ENCODE measurements at regions not wholly inside any gene's neighbourhood (a gene's known extent, or its start where the extent isn't known, plus 50 kb on each side); places are given as distances from the start of the nearest gene placed in this dataset.

- H3K14ac ChIP-seq (ENCODE audit: insufficient read depth, low read length) = no peak overlapping the region
- H3K18ac ChIP-seq (ENCODE audit: insufficient read length, low read depth, low read length) = no peak overlapping the region
- Mint-ChIP-seq H3K4me1 (peaks cover 10 to 15% of the 10 kb centered on the region in 2 experiments), H3K27ac (no peak overlapping the region), H3K9me3 (peaks cover 2 to 3% of the 10 kb centered on the region in 2 experiments; a peak in 3 of 5 replicates), H3K27me3 (ENCODE audit: low read depth) (peaks cover 1% of the 10 kb centered on the region; the same call in 1 of the 2 replicates), H3K4me3 (no peak overlapping the region), H3K36me3 (ENCODE audit: insufficient read depth in 1 of 3, low read depth in 3 of 3) (no peaks in the 10 kb centered on the region)
- H2BK12ac ChIP-seq (ENCODE audit: insufficient read length, low read depth, low read length) = no peak overlapping the region
- no peak for DNase-seq
- no peak overlapping the region for H2BK120ac ChIP-seq (ENCODE audit: low read depth, low read length, poor library complexity, severe bottlenecking)
- peaks cover 2% of the 10 kb centered on the region; the same call in 1 of the 2 replicates for H3K4me1 ChIP-seq (ENCODE audit: insufficient read depth, low read length)
- H4K91ac ChIP-seq (ENCODE audit: insufficient read length, low read depth, low read length) = no peak overlapping the region
- H4K5ac ChIP-seq (ENCODE audit: insufficient read length, low read depth, low read length) = no peak overlapping the region
- no peak overlapping the region for H2BK15ac ChIP-seq (ENCODE audit: low read depth, low read length)
- no peaks in the 10 kb centered on the region for H3K9me3 ChIP-seq (ENCODE audit: control insufficient read depth, low read depth, low read length)
- no peak overlapping the region for H4K8ac ChIP-seq (replicated peaks; ENCODE audit: insufficient read length, low read depth, low read length)
- no CpG with 5 or more reads among the region's 6 CpGs for WGBS (ENCODE audit: extremely low coverage, insufficient read length, low lambda C conversion rate)
- no peaks in the 10 kb centered on the region for H3K23me2 ChIP-seq (ENCODE audit: insufficient read length, low read depth, low read length, poor library complexity, severe bottlenecking)
- no peak for TF ChIP-seq CTCF (conservative IDR thresholded peaks at IDR 0.05)
- no peak overlapping the region for H3K9ac ChIP-seq (ENCODE audit: extremely low read depth, insufficient read length, low read length)
- no peak overlapping the region for H2BK20ac ChIP-seq (ENCODE audit: low read depth, low read length, poor library complexity, severe bottlenecking)
- H2AK5ac ChIP-seq (ENCODE audit: insufficient read length, low read length) = no peak overlapping the region
- no peak overlapping the region for H3K56ac ChIP-seq (ENCODE audit: insufficient read length, low read depth, low read length)
- H3K23ac ChIP-seq (ENCODE audit: insufficient read length, low read depth, low read length) = no peak overlapping the region
- H3K4ac ChIP-seq (ENCODE audit: low read depth, low read length) = no peak overlapping the region
- no peak overlapping the region for H3K4me2 ChIP-seq (ENCODE audit: insufficient read depth, insufficient read length, low read length)
- no peaks in the 10 kb centered on the region for H4K20me1 ChIP-seq (ENCODE audit: control insufficient read depth, insufficient read depth, insufficient read length)
- H2BK5ac ChIP-seq (ENCODE audit: insufficient read length, low read length) = no peak overlapping the region
- no peak overlapping the region for H2AFZ ChIP-seq (ENCODE audit: low read length)
- H3K27ac ChIP-seq (ENCODE audit: insufficient read length, low read depth, low read length) = no peak overlapping the region
- no peak overlapping the region for H3T11ph ChIP-seq (ENCODE audit: low read length)
- no peaks in the 10 kb centered on the region for H3K79me1 ChIP-seq (ENCODE audit: insufficient read depth, low read depth, low read length, poor library complexity, severe bottlenecking)
- no peaks in the 10 kb centered on the region for H3K27me3 ChIP-seq (ENCODE audit: insufficient read depth, low read length)
- H3K79me2 ChIP-seq (ENCODE audit: insufficient read depth, low read length) = no peaks in the 10 kb centered on the region
These were observed 193.0 kb downstream of the TXNL1 start for GRCh38 chr18:56445422-56445821.
